HL-60 (cell line): ENCODE measurements at regions not wholly inside any gene's neighbourhood (a gene's known extent, or its start where the extent isn't known, plus 50 kb on each side); places are given as distances from the start of the nearest gene placed in this dataset.

Experiments used
- DNase-seq, 2 experiments: peaks; one replicate each; pipeline ENCODE4 v3.0.0-alpha.2; 2010 to 2020; ENCODE audit warnings: low read depth in 1 of 2, low spot score in 1 of 2
- H3K27ac ChIP-seq: fragments of 250-450 bp; sonication (Bioruptor Pico); replicated peaks from 2 replicates; pipeline ENCODE4 v1.5.1; 2020; ENCODE audit warnings: mild to moderate bottlenecking, moderate library complexity
- H3K27me3 ChIP-seq: fragments of 250-450 bp; sonication (Bioruptor Pico); 2 replicates; pipeline ENCODE4 v1.5.1; 2021; ENCODE audit warnings: mild to moderate bottlenecking, moderate library complexity; ENCODE audit not compliant: insufficient read depth, poor library complexity, severe bottlenecking
- H3K4me3 ChIP-seq: replicated peaks from 2 replicates; pipeline ENCODE4 v1.5.1; 2011; ENCODE audit warnings: mild to moderate bottlenecking, control low read depth, low read length; ENCODE audit not compliant: insufficient read depth
- GABPA ChIP-seq: IDR thresholded peaks from 2 replicates; pipeline ENCODE4 v1.6.1; 2012; ENCODE audit warnings: low read depth
- POLR2AphosphoS5 ChIP-seq: IDR thresholded peaks from 2 replicates; pipeline ENCODE4 v1.6.1; 2012; ENCODE audit warnings: low read depth
- REST ChIP-seq: IDR thresholded peaks from 2 replicates; pipeline ENCODE4 v1.6.1; 2012; ENCODE audit warnings: low read depth; ENCODE audit not compliant: insufficient replicate concordance
- SPI1 ChIP-seq: IDR thresholded peaks from 2 replicates; pipeline ENCODE4 v1.6.1; 2012; ENCODE audit warnings: low read depth, mild to moderate bottlenecking, borderline replicate concordance
- TF ChIP-seq, protein P1 (sequence below): IDR thresholded peaks from one replicate; pipeline ENCODE4 v1.5.1; 2011; ENCODE audit warnings: low read length, control low read depth, inconsistent platforms; ENCODE audit not compliant: insufficient read depth

GRCh38 chr13:46498650-46499049 lies 54.3 kb upstream of the LRCH1 start:
- TF ChIP-seq REST: no peak
- Histone ChIP-seq H3K27ac (no peak overlapping the region), H3K4me3 (no peak overlapping the region)

GRCh38 chr13:46496086-46496485 lies 56.9 kb upstream of the LRCH1 start:
- Histone ChIP-seq H3K27me3 (no peaks in the 10 kb centered on the region), H3K27ac (no peak overlapping the region), H3K4me3 (no peak overlapping the region)
- DNase-seq: no peak
- no peak for TF ChIP-seq SPI1
- no peak for TF ChIP-seq GABPA
- TF ChIP-seq REST: no peak

More at GRCh38 chr13:46498650-46499049, 54.3 kb upstream of the LRCH1 start:
- no peaks in the 10 kb centered on the region for H3K27me3 ChIP-seq
- DNase-seq: no peak

- Histone ChIP-seq H3K27ac (no peak overlapping the region), H3K4me3 (no peak overlapping the region), H3K27me3 (no peaks in the 10 kb centered on the region)
- TF ChIP-seq, protein P1, sequence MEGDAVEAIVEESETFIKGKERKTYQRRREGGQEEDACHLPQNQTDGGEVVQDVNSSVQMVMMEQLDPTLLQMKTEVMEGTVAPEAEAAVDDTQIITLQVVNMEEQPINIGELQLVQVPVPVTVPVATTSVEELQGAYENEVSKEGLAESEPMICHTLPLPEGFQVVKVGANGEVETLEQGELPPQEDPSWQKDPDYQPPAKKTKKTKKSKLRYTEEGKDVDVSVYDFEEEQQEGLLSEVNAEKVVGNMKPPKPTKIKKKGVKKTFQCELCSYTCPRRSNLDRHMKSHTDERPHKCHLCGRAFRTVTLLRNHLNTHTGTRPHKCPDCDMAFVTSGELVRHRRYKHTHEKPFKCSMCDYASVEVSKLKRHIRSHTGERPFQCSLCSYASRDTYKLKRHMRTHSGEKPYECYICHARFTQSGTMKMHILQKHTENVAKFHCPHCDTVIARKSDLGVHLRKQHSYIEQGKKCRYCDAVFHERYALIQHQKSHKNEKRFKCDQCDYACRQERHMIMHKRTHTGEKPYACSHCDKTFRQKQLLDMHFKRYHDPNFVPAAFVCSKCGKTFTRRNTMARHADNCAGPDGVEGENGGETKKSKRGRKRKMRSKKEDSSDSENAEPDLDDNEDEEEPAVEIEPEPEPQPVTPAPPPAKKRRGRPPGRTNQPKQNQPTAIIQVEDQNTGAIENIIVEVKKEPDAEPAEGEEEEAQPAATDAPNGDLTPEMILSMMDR: no peak
- TF ChIP-seq SPI1 (no peak), REST (no peak), GABPA (no peak), POLR2AphosphoS5 (no peak)
- no peak for DNase-seq
Measured at GRCh38 chr13:46495651-46496050, 57.3 kb upstream of the LRCH1 start.

DNA sequence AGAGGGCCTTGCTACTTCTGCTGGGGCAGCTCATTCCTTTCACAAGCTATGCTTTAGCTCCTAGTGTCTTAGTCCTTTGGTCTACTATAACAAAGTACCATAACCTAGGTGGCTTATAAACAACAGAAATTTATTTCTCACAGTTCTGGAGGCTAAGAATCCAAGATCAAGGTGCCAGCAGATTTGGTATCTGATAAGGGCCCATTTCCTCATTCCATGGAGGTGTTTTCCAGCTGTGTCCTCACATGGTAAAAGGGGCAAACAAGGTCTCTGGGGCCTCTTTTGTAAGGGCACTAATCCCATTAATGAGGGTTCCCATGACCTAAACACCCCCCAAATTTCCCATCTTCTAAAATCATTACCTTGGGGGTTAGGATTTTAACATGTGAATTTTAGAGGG lies 57.9 kb upstream of the LRCH1 start:
- DNase-seq: no peak
- H3K27ac ChIP-seq: no peak overlapping the region
- H3K27me3 ChIP-seq: no peaks in the 10 kb centered on the region
- H3K4me3 ChIP-seq: no peak overlapping the region
- TF ChIP-seq POLR2AphosphoS5 (no peak), SPI1 (no peak; the same call in 1 of the 2 replicates), GABPA (no peak), REST (no peak)
- TF ChIP-seq, protein P1: no peak
